Nephron progenitor cell (in vitro differentiated cells): ENCODE measurements at regions not wholly inside any gene's neighbourhood (a gene's known extent, or its start where the extent isn't known, plus 50 kb on each side); places are given as distances from the start of the nearest gene placed in this dataset.
"Not testable (repeated sequence)": the region's sequence is repeated elsewhere in the genome, so short reads cannot be mapped to it uniquely, and the experiment has no call there.

Experiments used
- DNase-seq: peaks from one replicate; pipeline ENCODE4 v3.0.0; 2021
- H3K27ac Mint-ChIP-seq: 2 replicates; pipeline ENCODE4 v1.8.0; 2021; ENCODE audit warnings: mild to moderate bottlenecking, moderate library complexity, mixed read lengths
- H3K27me3 Mint-ChIP-seq: 2 replicates; pipeline ENCODE4 v1.8.0; 2021; ENCODE audit warnings: mild to moderate bottlenecking, low read depth, mixed read lengths; ENCODE audit not compliant: poor library complexity
- H3K36me3 Mint-ChIP-seq: 2 replicates; pipeline ENCODE4 v1.8.0; 2021; ENCODE audit warnings: low read depth, mixed read lengths
- H3K4me1 Mint-ChIP-seq: 2 replicates; pipeline ENCODE4 v1.8.0; 2021; ENCODE audit warnings: mixed read lengths
- H3K4me3 Mint-ChIP-seq: 2 replicates; pipeline ENCODE4 v1.8.0; 2021; ENCODE audit warnings: mild to moderate bottlenecking, moderate library complexity, mixed read lengths
- H3K9me3 Mint-ChIP-seq: 2 replicates; pipeline ENCODE4 v1.8.0; 2021; ENCODE audit warnings: mild to moderate bottlenecking, moderate library complexity, mixed read lengths
- TF ChIP-seq, protein P1 (sequence below): fragments of 200-600 bp; sonication (generic); IDR thresholded peaks from 2 replicates; pipeline ENCODE4 v1.5.0; 2021; ENCODE audit warnings: antibody characterized with exemption

DNA sequence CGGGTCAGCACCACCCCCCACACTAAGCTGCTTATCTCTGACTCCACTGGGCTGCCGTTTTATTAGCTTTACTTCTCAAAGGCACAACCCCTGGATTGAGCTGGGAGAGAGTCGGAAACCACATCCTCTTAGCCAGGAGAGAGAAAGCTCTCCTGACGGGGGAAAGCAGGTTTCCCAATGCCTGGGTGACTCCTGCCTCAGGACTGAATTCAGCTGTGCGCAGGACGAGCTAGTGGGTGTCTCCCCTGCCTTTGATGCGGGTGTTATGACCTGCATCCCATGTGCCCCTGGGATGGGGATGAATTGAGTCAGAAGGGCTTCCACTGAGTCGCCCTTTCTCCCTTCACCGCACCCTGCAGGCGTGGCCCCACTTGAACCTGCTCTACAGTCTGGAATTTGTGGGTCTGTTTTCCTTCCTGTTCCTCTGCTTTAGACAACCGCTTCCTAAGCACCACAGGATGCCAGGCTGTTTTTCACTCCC, 819.2 kb upstream of the EEF2KMT start:
- Mint-ChIP-seq H3K27ac (peak overlapping the region; percentile 18), H3K4me1 (peaks cover 31% of the 10 kb centered on the region), H3K27me3 (peaks cover 38% of the 10 kb centered on the region), H3K36me3 (no peaks in the 10 kb centered on the region), H3K4me3 (no peak overlapping the region), H3K9me3 (peaks cover under 1% of the 10 kb centered on the region)
- TF ChIP-seq, protein P1, sequence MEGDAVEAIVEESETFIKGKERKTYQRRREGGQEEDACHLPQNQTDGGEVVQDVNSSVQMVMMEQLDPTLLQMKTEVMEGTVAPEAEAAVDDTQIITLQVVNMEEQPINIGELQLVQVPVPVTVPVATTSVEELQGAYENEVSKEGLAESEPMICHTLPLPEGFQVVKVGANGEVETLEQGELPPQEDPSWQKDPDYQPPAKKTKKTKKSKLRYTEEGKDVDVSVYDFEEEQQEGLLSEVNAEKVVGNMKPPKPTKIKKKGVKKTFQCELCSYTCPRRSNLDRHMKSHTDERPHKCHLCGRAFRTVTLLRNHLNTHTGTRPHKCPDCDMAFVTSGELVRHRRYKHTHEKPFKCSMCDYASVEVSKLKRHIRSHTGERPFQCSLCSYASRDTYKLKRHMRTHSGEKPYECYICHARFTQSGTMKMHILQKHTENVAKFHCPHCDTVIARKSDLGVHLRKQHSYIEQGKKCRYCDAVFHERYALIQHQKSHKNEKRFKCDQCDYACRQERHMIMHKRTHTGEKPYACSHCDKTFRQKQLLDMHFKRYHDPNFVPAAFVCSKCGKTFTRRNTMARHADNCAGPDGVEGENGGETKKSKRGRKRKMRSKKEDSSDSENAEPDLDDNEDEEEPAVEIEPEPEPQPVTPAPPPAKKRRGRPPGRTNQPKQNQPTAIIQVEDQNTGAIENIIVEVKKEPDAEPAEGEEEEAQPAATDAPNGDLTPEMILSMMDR: no peak
- DNase-seq: no peak

DNA sequence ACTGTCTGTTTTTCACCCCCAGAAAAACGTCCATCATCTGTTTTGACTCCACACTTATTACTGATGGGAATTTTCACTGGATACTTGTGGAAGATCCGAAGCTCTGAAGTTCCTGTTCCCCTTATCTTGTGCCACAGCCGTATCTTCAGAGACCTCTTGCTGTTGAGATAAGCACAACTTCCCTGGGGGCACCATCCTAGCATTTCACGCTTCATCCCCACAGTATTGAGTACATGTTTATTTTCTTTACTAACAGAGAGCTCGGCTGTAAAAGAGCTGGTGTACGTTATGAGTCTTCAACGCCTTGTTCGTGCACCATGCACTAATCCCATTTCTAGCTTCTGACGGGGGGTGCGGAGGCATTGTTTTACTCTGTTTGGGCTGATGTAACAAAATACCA, 813.6 kb upstream of the EEF2KMT start:
- TF ChIP-seq, protein P1: no peak
- Mint-ChIP-seq H3K9me3 (peaks cover 4% of the 10 kb centered on the region), H3K4me1 (peaks cover 19% of the 10 kb centered on the region), H3K36me3 (no peaks in the 10 kb centered on the region), H3K4me3 (no peak overlapping the region), H3K27ac (peak overlapping the region; percentile 84), H3K27me3 (peaks cover 20% of the 10 kb centered on the region)
- DNase-seq: no peak

DNA sequence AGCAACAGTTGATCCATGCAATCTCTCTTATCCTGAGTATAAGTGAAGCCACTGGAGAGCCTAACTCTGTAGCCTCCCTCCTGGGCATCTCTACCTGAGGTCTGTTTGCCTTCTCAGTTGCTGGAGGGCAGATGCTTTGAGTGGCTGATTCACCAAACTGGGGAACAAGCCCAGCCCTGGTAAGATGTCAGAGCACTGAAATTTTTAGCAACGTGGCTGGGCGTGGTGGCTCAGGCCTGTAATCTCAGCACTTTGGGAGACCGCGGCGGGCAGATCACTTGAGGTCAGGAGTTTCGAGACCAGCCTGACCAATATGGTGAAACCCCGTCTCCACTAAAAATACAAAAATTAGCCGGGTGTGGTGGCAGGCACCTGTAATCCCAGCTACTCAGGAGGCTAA, 812.0 kb upstream of the EEF2KMT start:
- not testable (repeated sequence) for H3K9me3 Mint-ChIP-seq, DNase-seq, H3K4me3 Mint-ChIP-seq, H3K27ac Mint-ChIP-seq, H3K36me3 Mint-ChIP-seq
- H3K4me1 Mint-ChIP-seq: peaks cover 15% of the 10 kb centered on the region
- H3K27me3 Mint-ChIP-seq: peaks cover 16% of the 10 kb centered on the region

DNA sequence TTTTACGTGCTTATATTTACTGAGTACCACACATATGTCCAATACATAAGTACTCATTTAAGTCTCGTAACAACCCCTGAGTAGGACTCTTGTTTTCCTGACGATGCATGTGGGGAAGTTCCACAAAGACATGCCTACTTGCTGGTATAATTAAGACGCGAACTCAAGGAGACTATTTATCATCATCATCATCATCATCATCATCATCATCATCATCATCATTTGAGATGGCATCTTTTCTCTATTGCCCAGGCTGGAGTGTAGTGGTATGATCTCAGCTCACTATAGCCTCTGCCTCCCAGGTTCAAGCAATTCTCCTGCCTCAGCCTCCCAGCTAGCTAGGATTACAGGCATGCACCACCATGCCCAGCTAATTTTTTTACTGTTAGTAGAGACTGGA, 809.9 kb upstream of the EEF2KMT start:
- Mint-ChIP-seq H3K9me3 (peaks cover 4% of the 10 kb centered on the region), H3K27me3 (peaks cover 6% of the 10 kb centered on the region), H3K27ac (no peak overlapping the region), H3K36me3 (no peaks in the 10 kb centered on the region), H3K4me3 (no peak overlapping the region), H3K4me1 (peaks cover 33% of the 10 kb centered on the region)
- TF ChIP-seq, protein P1: no peak
- DNase-seq: no peak

DNA sequence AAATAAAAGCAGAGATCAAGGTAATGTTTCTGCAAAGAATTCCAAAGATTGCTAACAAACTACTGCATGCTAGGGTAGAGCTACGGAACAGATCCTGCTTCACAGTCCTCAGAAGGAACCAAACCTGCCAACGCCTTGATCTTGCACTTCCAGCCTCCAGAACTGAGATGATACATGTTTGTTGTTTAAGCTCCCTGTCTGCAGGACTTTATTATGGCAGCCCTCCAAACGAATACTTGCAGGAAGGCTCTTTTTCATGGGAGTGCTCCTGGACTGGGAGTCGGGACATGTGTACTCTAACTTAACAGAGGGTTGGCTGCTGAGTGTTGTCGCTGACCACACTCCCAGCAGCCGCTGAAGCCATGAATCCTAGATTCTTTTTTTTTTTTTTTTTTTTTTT, 808.8 kb upstream of the EEF2KMT start:
- H3K36me3 Mint-ChIP-seq: no peaks in the 10 kb centered on the region
- no peak overlapping the region for H3K4me3 Mint-ChIP-seq
- TF ChIP-seq, protein P1: no peak
- H3K27ac Mint-ChIP-seq: no peak overlapping the region
- no peak for DNase-seq
- peaks cover under 1% of the 10 kb centered on the region for H3K9me3 Mint-ChIP-seq
- H3K4me1 Mint-ChIP-seq: peaks cover 32% of the 10 kb centered on the region
- peaks cover 6% of the 10 kb centered on the region for H3K27me3 Mint-ChIP-seq

DNA sequence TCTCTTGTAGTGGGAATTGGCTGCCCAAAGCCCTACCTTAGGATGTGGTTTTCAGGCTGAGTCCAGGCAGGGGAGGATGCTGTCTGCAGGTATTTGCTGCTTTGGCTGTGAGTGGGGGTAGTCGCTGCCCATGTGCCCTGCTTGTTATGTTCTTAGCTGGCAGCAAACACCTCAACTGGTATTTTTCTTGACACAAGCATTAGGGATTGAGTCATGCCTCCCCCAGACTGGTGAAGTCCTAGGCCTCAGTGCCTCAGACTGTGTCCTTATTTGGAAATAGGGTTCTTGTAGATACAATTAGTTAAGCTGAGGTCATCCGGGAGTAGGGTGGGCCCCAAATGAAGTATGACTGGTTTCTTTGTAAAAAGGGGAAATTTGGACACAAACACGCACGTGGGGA, 808.3 kb upstream of the EEF2KMT start:
- H3K36me3 Mint-ChIP-seq: no peaks in the 10 kb centered on the region
- DNase-seq: no peak
- no peaks in the 10 kb centered on the region for H3K9me3 Mint-ChIP-seq
- TF ChIP-seq, protein P1: no peak
- peaks cover 6% of the 10 kb centered on the region for H3K27me3 Mint-ChIP-seq
- H3K27ac Mint-ChIP-seq: peak overlapping the region; percentile 64
- H3K4me1 Mint-ChIP-seq: peaks cover 28% of the 10 kb centered on the region
- H3K4me3 Mint-ChIP-seq: no peak overlapping the region
